HEK293 (cell line): ENCODE measurements at regions not wholly inside any gene's neighbourhood (a gene's known extent, or its start where the extent isn't known, plus 50 kb on each side); places are given as distances from the start of the nearest gene placed in this dataset.

Source experiments
- CTCF ChIA-PET: fragments of 350-600 bp; formaldehyde crosslinking; extraction: SDS; loops from one replicate; lab custom pipeline; 2021; ENCODE audit warnings: antibody characterized with exemption; lab: Yijun Ruan, JAX
- POLR2A ChIA-PET: fragments of 300-600 bp; formaldehyde crosslinking; extraction: SDS; loops from one replicate; lab custom pipeline; 2020; ENCODE audit warnings: antibody characterized with exemption, inconsistent platforms; lab: Yijun Ruan, JAX
- H3K27ac ChIP-seq: fragments of 200-500 bp; sonication (Bioruptor generic); 2 replicates; pipeline ENCODE4 v1.5.1; 2014; ENCODE audit warnings: low read depth, low read length, control low read depth, inconsistent platforms; ENCODE audit errors: extremely low read depth
- H3K36me3 ChIP-seq, 2 experiments: fragments of 200-500 bp in 1 of 2; sonication (Bioruptor generic) in 1 of 2; 1 replicate in 1 of 2; 2 replicates in 1 of 2; pipeline ENCODE4 v1.5.1; 2014 to 2017; ENCODE audit warnings: inconsistent platforms in 2 of 2, low read length in 2 of 2; ENCODE audit not compliant: control insufficient read depth in 2 of 2, insufficient read depth in 1 of 2
- H3K4me1 ChIP-seq: fragments of 200-500 bp; sonication (Bioruptor generic); 2 replicates; pipeline ENCODE4 v1.5.1; 2014; ENCODE audit warnings: mild to moderate bottlenecking, low read length, inconsistent platforms; ENCODE audit not compliant: control insufficient read depth, insufficient read depth
- H3K4me3 ChIP-seq: 2 replicates; pipeline ENCODE4 v1.5.1; 2011; ENCODE audit warnings: low read depth, mild to moderate bottlenecking, control low read depth, low read length, moderate library complexity
- H3K9me3 ChIP-seq: fragments of 200-500 bp; sonication (Bioruptor generic); 2 replicates; pipeline ENCODE4 v1.5.1; 2014; ENCODE audit warnings: low read depth, low read length, inconsistent platforms; ENCODE audit not compliant: control insufficient read depth, insufficient read depth
- GLIS1 ChIP-seq: fragments of 450-650 bp; formaldehyde crosslinking; IDR thresholded peaks from 2 replicates; pipeline ENCODE4 v1.5.1; 2016; ENCODE audit warnings: missing biosample characterization, missing genetic modification characterization
- HOXA7 ChIP-seq: sonication (generic); formaldehyde crosslinking; IDR thresholded peaks from 2 replicates; pipeline ENCODE4 v1.8.1; 2022; ENCODE audit warnings: missing genetic modification reagents, borderline replicate concordance
- HOXC10 ChIP-seq: sonication (generic); formaldehyde crosslinking; IDR thresholded peaks from 2 replicates; pipeline ENCODE4 v1.8.1; 2023; ENCODE audit warnings: mild to moderate bottlenecking, missing genetic modification reagents
- PRDM1 ChIP-seq: fragments of 450-650 bp; formaldehyde crosslinking; IDR thresholded peaks from 2 replicates; pipeline ENCODE4; 2016; ENCODE audit warnings: missing biosample characterization, missing genetic modification characterization
- TRIM28 ChIP-seq: IDR thresholded peaks from 2 replicates; pipeline ENCODE4 v1.6.1; 2011; ENCODE audit warnings: low read length, control low read depth, borderline replicate concordance
- ZEB2 ChIP-seq: fragments of 450-650 bp; formaldehyde crosslinking; IDR thresholded peaks from 2 replicates; pipeline ENCODE4 v1.5.1; 2016; ENCODE audit warnings: missing biosample characterization, missing genetic modification characterization
- ZNF248 ChIP-seq: fragments of 450-650 bp; formaldehyde crosslinking; IDR thresholded peaks from 2 replicates; pipeline ENCODE4 v1.5.1; 2017; ENCODE audit warnings: missing biosample characterization, missing genetic modification characterization
- ZNF266 ChIP-seq: fragments of 450-650 bp; formaldehyde crosslinking; IDR thresholded peaks from 2 replicates; pipeline ENCODE4 v1.5.1; 2016; ENCODE audit warnings: missing biosample characterization, missing genetic modification characterization, low read depth
- ZNF292 ChIP-seq: fragments of 450-650 bp; formaldehyde crosslinking; IDR thresholded peaks from 2 replicates; pipeline ENCODE4 v1.5.1; 2016; ENCODE audit warnings: low read depth, missing biosample characterization, missing genetic modification characterization, borderline replicate concordance
- ZNF354C ChIP-seq: fragments of 450-650 bp; formaldehyde crosslinking; IDR thresholded peaks from 2 replicates; pipeline ENCODE4 v1.5.1; 2016; ENCODE audit warnings: missing biosample characterization, missing genetic modification characterization, low read depth, borderline replicate concordance
- ZNF423 ChIP-seq: fragments of 450-650 bp; formaldehyde crosslinking; IDR thresholded peaks from 2 replicates; pipeline ENCODE4 v1.5.1; 2016; ENCODE audit warnings: missing biosample characterization, missing genetic modification characterization
- ZNF433 ChIP-seq: fragments of 450-650 bp; formaldehyde crosslinking; IDR thresholded peaks from 2 replicates; pipeline ENCODE4 v1.5.1; 2016; ENCODE audit warnings: missing biosample characterization, missing genetic modification characterization, low read depth
- ZNF473 ChIP-seq: fragments of 450-650 bp; formaldehyde crosslinking; IDR thresholded peaks from 2 replicates; pipeline ENCODE4 v1.5.1; 2017; ENCODE audit warnings: missing biosample characterization, missing genetic modification characterization
- ZNF610 ChIP-seq: fragments of 450-650 bp; formaldehyde crosslinking; IDR thresholded peaks from 2 replicates; pipeline ENCODE4 v1.5.1; 2016; ENCODE audit warnings: missing biosample characterization, missing genetic modification characterization, borderline replicate concordance
- ZNF629 ChIP-seq: fragments of 450-650 bp; formaldehyde crosslinking; IDR thresholded peaks from 2 replicates; pipeline ENCODE4 v1.5.1; 2017; ENCODE audit warnings: missing biosample characterization, missing genetic modification characterization
- ZNF677 ChIP-seq: fragments of 450-650 bp; IDR thresholded peaks from 2 replicates; pipeline ENCODE4 v1.5.0; 2018; ENCODE audit warnings: missing biosample characterization, mild to moderate bottlenecking, missing genetic modification characterization, moderate library complexity
- ZNF785 ChIP-seq: fragments of 450-650 bp; formaldehyde crosslinking; IDR thresholded peaks from 2 replicates; pipeline ENCODE4 v1.5.1; 2016; ENCODE audit warnings: missing biosample characterization, missing genetic modification characterization
- ZNF791 ChIP-seq: fragments of 450-650 bp; formaldehyde crosslinking; IDR thresholded peaks from 2 replicates; pipeline ENCODE4 v1.5.1; 2016; ENCODE audit warnings: missing biosample characterization, missing genetic modification characterization
- ZNF843 ChIP-seq: fragments of 450-650 bp; formaldehyde crosslinking; IDR thresholded peaks from 2 replicates; pipeline ENCODE4 v1.5.1; 2016; ENCODE audit warnings: missing biosample characterization, missing genetic modification characterization
- TF ChIP-seq, protein P1 (sequence below): fragments of 450-650 bp; formaldehyde crosslinking; IDR thresholded peaks from 2 replicates; pipeline ENCODE4 v1.5.1; 2016; ENCODE audit warnings: missing biosample characterization, missing genetic modification characterization
- TF ChIP-seq, protein P2 (sequence below): fragments of 450-650 bp; formaldehyde crosslinking; conservative IDR thresholded peaks from 2 replicates; pipeline ENCODE4 v1.5.1; 2016; ENCODE audit warnings: low read depth, missing biosample characterization, missing genetic modification characterization
- TF ChIP-seq, protein P3 (sequence below): fragments of 450-650 bp; formaldehyde crosslinking; IDR thresholded peaks from 2 replicates; pipeline ENCODE4 v1.5.1; 2016; ENCODE audit warnings: missing biosample characterization, missing genetic modification characterization
- TF ChIP-seq, protein P4 (sequence below): fragments of 450-650 bp; formaldehyde crosslinking; IDR thresholded peaks from 2 replicates; pipeline ENCODE4 v1.5.1; 2016; ENCODE audit warnings: missing biosample characterization, missing genetic modification characterization
- TF ChIP-seq, protein P5 (sequence below): fragments of 450-650 bp; formaldehyde crosslinking; IDR thresholded peaks from 2 replicates; pipeline ENCODE4 v1.5.1; 2017; ENCODE audit warnings: missing biosample characterization, missing genetic modification characterization

DNA sequence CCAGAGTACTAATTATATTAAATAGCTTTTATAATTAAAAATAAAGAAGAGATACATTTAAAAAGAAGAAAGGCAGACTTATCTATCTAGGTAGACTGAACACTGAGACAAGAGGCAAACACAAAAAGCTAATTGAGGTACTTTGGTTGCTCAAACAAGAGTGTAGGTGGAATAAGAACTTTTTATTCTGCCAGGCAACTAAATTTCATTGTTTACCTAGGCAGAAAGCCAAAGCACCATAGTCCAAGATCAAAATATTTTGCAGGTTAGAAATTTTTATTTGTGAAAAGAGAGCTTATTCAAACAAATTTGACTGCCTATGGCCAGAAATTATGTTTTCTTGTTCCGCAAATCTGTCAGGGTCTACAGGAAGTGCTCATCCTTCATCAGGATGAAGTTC is 499.6 kb upstream of the GBE1 start (continued):
- TF ChIP-seq, protein P1, sequence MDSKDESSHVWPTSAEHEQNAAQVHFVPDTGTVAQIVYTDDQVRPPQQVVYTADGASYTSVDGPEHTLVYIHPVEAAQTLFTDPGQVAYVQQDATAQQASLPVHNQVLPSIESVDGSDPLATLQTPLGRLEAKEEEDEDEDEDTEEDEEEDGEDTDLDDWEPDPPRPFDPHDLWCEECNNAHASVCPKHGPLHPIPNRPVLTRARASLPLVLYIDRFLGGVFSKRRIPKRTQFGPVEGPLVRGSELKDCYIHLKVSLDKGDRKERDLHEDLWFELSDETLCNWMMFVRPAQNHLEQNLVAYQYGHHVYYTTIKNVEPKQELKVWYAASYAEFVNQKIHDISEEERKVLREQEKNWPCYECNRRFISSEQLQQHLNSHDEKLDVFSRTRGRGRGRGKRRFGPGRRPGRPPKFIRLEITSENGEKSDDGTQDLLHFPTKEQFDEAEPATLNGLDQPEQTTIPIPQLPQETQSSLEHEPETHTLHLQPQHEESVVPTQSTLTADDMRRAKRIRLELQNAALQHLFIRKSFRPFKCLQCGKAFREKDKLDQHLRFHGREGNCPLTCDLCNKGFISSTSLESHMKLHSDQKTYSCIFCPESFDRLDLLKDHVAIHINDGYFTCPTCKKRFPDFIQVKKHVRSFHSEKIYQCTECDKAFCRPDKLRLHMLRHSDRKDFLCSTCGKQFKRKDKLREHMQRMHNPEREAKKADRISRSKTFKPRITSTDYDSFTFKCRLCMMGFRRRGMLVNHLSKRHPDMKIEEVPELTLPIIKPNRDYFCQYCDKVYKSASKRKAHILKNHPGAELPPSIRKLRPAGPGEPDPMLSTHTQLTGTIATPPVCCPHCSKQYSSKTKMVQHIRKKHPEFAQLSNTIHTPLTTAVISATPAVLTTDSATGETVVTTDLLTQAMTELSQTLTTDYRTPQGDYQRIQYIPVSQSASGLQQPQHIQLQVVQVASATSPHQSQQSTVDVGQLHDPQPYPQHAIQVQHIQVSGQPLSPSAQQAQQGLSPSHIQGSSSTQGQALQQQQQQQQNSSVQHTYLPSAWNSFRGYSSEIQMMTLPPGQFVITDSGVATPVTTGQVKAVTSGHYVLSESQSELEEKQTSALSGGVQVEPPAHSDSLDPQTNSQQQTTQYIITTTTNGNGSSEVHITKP (tag by site-specific recombination): no peak
- TF ChIP-seq ZNF791 (tag by site-specific recombination) (no peak), ZNF610 (tag by site-specific recombination) (no peak), ZNF677 (tag by site-specific recombination) (no peak), ZNF629 (tag by site-specific recombination) (no peak), ZNF433 (tag by site-specific recombination) (no peak), ZNF785 (tag by site-specific recombination) (no peak)
- TF ChIP-seq, protein P2, sequence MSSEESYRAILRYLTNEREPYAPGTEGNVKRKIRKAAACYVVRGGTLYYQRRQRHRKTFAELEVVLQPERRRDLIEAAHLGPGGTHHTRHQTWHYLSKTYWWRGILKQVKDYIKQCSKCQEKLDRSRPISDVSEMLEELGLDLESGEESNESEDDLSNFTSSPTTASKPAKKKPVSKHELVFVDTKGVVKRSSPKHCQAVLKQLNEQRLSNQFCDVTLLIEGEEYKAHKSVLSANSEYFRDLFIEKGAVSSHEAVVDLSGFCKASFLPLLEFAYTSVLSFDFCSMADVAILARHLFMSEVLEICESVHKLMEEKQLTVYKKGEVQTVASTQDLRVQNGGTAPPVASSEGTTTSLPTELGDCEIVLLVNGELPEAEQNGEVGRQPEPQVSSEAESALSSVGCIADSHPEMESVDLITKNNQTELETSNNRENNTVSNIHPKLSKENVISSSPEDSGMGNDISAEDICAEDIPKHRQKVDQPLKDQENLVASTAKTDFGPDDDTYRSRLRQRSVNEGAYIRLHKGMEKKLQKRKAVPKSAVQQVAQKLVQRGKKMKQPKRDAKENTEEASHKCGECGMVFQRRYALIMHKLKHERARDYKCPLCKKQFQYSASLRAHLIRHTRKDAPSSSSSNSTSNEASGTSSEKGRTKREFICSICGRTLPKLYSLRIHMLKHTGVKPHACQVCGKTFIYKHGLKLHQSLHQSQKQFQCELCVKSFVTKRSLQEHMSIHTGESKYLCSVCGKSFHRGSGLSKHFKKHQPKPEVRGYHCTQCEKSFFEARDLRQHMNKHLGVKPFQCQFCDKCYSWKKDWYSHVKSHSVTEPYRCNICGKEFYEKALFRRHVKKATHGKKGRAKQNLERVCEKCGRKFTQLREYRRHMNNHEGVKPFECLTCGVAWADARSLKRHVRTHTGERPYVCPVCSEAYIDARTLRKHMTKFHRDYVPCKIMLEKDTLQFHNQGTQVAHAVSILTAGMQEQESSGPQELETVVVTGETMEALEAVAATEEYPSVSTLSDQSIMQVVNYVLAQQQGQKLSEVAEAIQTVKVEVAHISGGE (tag by site-specific recombination): no peak

DNA sequence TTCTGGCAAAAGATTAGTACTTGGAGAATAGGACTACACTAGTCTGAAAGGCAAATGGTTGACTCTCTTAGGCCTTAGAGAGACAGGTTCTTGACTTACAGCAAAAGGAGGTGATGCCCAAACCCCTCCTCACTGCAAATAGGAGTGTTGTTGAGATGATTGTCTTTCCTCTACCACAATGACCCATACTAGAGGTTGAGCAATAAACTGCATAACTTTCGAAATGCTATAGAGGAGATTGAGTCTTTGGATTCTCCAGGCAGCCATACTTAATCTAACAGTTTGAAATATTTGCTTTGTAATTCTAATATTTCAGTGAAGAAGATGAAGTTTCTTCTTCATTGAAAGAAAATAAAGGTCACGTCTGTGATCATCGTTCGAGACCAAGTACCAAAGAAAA is 498.5 kb upstream of the GBE1 start:
- no peaks in the 10 kb centered on the region for H3K4me1 ChIP-seq
- no peak overlapping the region for H3K4me3 ChIP-seq
- no peaks in the 10 kb centered on the region for H3K36me3 ChIP-seq
- ChIA-PET POLR2A (no interaction called here), CTCF (no interaction called here)
- no peak overlapping the region for H3K27ac ChIP-seq
- H3K9me3 ChIP-seq: no peaks in the 10 kb centered on the region
- TF ChIP-seq HOXC10 (CRISPR knock-in tag): no peak
- no peak for TF ChIP-seq GLIS1
- TF ChIP-seq TRIM28: no peak
- no peak for TF ChIP-seq ZNF292 (tag by site-specific recombination)
- TF ChIP-seq ZNF266 (tag by site-specific recombination): no peak
- no peak for TF ChIP-seq ZEB2 (tag by site-specific recombination)
- TF ChIP-seq ZNF248 (tag by site-specific recombination): no peak
- TF ChIP-seq, protein P3, sequence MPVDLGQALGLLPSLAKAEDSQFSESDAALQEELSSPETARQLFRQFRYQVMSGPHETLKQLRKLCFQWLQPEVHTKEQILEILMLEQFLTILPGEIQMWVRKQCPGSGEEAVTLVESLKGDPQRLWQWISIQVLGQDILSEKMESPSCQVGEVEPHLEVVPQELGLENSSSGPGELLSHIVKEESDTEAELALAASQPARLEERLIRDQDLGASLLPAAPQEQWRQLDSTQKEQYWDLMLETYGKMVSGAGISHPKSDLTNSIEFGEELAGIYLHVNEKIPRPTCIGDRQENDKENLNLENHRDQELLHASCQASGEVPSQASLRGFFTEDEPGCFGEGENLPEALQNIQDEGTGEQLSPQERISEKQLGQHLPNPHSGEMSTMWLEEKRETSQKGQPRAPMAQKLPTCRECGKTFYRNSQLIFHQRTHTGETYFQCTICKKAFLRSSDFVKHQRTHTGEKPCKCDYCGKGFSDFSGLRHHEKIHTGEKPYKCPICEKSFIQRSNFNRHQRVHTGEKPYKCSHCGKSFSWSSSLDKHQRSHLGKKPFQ (tag by site-specific recombination): no peak
- TF ChIP-seq, protein P4, sequence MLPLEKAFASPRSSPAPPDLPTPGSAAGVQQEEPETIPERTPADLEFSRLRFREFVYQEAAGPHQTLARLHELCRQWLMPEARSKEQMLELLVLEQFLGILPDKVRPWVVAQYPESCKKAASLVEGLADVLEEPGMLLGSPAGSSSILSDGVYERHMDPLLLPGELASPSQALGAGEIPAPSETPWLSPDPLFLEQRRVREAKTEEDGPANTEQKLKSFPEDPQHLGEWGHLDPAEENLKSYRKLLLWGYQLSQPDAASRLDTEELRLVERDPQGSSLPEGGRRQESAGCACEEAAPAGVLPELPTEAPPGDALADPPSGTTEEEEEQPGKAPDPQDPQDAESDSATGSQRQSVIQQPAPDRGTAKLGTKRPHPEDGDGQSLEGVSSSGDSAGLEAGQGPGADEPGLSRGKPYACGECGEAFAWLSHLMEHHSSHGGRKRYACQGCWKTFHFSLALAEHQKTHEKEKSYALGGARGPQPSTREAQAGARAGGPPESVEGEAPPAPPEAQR (tag by site-specific recombination): no peak
- no peak for TF ChIP-seq ZNF843 (tag by site-specific recombination)
- no peak for TF ChIP-seq ZNF473
- no peak for TF ChIP-seq PRDM1 (tag by site-specific recombination)
- TF ChIP-seq HOXA7 (CRISPR knock-in tag): no peak
- no peak for TF ChIP-seq ZNF423 (tag by site-specific recombination)
- TF ChIP-seq ZNF354C (tag by site-specific recombination): no peak
- TF ChIP-seq, protein P5, sequence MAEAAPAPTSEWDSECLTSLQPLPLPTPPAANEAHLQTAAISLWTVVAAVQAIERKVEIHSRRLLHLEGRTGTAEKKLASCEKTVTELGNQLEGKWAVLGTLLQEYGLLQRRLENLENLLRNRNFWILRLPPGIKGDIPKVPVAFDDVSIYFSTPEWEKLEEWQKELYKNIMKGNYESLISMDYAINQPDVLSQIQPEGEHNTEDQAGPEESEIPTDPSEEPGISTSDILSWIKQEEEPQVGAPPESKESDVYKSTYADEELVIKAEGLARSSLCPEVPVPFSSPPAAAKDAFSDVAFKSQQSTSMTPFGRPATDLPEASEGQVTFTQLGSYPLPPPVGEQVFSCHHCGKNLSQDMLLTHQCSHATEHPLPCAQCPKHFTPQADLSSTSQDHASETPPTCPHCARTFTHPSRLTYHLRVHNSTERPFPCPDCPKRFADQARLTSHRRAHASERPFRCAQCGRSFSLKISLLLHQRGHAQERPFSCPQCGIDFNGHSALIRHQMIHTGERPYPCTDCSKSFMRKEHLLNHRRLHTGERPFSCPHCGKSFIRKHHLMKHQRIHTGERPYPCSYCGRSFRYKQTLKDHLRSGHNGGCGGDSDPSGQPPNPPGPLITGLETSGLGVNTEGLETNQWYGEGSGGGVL (tag by site-specific recombination): no peak
